GM18867 (cell line): ENCODE measurements at regions not wholly inside any gene's neighbourhood (a gene's known extent, or its start where the extent isn't known, plus 50 kb on each side); places are given as distances from the start of the nearest gene placed in this dataset.

Source experiments
- ATAC-seq: cut with Tn5 transposase; IDR thresholded peaks from one replicate; pipeline ENCODE4 v1.9.1; 2021; ENCODE audit warnings: mild to moderate bottlenecking, moderate library complexity; ENCODE audit not compliant: unreplicated experiment

- ATAC-seq: no peak
These were observed 132.7 kb upstream of the TNC start for GRCh38 chr9:115250621-115251032.

GRCh38 chr9:115254287-115255180 is 136.6 kb upstream of the TNC start:
- ATAC-seq: no peak

- ATAC-seq: no peak
These were observed 143.7 kb upstream of the TNC start for GRCh38 chr9:115261656-115262081.

DNA sequence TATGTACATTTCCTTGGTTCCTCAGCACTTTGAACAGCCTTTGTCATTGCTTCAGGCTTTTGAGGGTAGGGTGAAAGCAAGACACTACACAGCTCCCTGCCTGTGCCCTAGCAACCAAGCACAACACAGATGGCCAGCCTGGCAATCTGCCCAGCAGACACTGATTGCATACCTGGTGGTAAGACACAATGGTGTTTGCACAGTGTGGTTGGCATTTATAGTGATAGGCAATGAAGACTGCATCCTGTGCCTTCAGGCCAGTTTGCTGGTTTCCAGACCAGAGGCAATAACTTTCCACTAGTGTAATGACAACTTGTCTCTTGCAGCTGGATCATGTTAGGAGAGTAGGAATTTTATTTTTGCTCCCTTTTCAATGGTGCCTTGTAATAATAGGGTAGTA is 144.5 kb upstream of the TNC start:
- ATAC-seq: no peak

DNA sequence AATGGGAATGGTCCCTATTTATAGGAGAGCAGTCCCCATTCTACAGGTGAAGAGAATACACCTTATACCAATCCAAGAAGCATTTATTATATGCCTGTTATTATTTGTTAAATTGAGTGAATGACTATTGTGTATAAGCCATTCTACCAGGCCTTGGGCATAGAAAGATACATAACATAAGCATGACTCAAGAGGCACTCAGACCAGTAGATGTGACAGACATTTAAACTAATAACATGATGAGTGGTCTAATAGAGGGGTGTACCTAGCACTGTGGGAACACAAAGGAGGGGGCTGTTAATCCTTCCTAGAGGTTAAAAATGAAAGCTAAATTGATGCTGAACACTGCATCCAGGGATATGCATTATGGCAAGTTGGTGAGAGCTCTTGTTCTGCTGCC is 145.0 kb upstream of the TNC start:
- no peak for ATAC-seq

- no peak for ATAC-seq
These were observed 145.6 kb upstream of the TNC start for GRCh38 chr9:115263371-115264075.

GRCh38 chr9:115264313-115264712 is 146.4 kb upstream of the TNC start:
- no peak for ATAC-seq

DNA sequence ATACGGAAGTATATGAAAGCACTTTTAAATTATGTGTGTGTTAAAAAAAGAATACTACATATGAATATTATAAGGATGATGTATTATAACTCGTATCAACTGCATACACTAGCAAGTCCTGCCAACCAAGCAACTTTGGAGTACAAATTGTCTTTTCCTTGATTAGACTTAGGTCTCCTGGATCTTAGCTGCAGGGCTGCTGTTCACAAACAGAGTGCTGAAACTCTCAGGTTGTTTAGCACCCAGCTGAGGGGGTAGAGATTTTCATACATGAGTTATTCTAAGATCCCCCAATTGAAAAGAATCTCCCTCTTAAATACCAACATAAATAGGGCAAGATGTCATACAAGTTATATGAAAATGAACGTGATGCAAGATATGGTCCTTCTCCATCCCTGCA is 149.8 kb upstream of the TNC start:
- ATAC-seq: no peak

DNA sequence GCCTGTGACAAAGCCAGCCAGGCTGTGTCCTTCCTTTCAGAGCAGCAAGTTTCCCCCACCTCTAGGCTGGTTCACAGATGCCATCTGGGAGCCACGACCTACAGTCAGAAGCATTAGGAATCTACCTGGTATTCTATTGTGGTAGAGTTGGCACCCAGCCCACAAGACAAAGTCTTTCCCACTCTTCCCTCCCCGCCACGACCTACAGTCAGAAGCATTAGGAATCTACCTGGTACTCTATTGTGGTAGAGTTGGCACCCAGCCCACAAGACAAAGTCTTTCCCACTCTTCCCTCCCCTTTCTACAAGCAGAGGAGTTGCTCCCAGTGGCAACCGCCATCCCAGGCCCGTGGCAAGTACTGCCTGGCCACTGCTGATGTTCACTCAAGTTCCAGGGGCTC is 157.8 kb upstream of the TNC start:
- ATAC-seq: no peak

GRCh38 chr9:115276621-115277020 is 158.7 kb upstream of the TNC start:
- no peak for ATAC-seq

GRCh38 chr9:115277301-115277700 is 159.3 kb upstream of the TNC start:
- ATAC-seq: no peak

DNA sequence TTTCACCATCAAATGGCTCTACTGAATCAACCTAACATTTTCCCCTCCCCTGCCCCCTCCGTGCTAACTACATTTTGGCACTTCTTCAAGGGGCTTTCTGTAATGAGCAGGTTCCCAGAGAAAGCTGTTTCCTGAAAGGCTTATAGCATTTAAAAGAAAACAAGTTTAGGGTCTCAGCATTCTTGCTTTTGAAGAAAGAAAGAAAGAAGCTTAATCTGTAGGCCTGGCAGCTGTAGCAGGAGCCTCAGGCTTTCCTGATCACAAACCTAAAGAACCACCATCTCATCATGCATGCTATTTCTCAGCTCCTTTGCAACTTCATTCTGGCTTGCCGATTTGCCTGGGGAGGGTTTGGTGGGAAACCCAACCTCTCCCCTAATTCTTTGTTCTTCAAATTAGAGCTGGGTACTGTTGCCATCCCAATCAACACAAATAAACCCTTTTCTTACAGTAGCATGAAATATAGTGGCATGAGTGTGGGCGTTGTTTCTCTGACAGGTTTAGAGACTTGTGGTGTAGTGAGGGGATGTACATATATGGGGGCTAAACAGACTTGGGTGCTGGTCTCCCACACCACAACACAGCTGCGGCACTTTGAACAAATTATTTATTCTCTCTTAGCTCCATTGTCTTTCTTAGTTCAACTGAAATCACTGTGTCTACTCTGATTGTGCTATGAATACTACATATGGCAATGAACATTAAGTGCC is 160.5 kb upstream of the TNC start:
- ATAC-seq: no peak

- ATAC-seq: no peak
These were observed 165.4 kb upstream of the TNC start for GRCh38 chr9:115283395-115283794.

DNA sequence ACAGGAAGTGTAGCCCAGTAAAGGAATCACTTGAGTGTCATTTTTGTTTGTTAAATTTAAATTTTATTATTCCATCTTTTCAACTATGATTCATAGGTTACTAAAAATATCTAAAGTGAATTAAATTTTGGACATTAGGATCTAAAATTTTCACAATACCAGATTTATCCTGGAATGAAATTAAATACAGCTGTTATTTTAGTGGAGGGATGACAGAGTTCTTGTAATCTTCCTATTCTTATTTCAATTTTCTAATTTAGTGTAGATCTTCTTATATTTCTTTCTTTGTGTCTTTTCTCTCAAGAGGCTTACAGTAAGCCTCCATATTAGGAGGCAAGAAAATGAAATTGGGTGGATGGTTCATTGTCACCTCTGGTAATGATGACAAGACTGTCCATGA is 167.9 kb upstream of the TNC start:
- no peak for ATAC-seq

DNA sequence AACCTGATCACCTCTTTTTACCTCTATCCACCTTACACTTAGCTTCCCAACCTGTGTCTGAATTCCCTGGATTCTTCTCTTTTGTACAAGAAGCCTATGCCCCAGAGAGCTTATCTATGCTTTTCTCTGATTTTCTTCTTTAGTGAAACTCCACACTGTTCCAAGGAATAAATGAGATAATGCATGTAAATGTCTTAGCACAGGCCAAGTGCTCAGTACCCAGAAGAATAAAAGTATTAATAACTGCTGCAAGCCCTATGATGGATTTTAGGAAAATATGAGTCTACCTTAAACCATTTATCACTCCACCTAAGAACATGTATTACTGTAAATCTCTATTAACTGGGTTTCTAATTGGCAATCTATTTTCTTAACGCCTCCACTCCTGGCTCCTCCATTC is 168.5 kb upstream of the TNC start:
- ATAC-seq: no peak

- ATAC-seq: no peak
These were observed 171.8 kb upstream of the TNC start for GRCh38 chr9:115289757-115290208.

- no peak for ATAC-seq
These were observed 173.9 kb upstream of the TNC start for GRCh38 chr9:115291841-115292240.

GRCh38 chr9:115292584-115293279 is 174.8 kb upstream of the TNC start:
- no peak for ATAC-seq

- no peak for ATAC-seq
These were observed 177.8 kb upstream of the TNC start for GRCh38 chr9:115295734-115296133.

- no peak for ATAC-seq
These were observed 179.0 kb upstream of the TNC start for GRCh38 chr9:115296831-115297565.
